Pulmonary artery endothelial cell (primary cell): ENCODE measurements at regions not wholly inside any gene's neighbourhood (a gene's known extent, or its start where the extent isn't known, plus 50 kb on each side); places are given as distances from the start of the nearest gene placed in this dataset.

Source experiments
- DNase-seq: peaks from one replicate; pipeline ENCODE4 v3.0.0-alpha.2; 2011; ENCODE audit warnings: low read depth, low spot score

DNA sequence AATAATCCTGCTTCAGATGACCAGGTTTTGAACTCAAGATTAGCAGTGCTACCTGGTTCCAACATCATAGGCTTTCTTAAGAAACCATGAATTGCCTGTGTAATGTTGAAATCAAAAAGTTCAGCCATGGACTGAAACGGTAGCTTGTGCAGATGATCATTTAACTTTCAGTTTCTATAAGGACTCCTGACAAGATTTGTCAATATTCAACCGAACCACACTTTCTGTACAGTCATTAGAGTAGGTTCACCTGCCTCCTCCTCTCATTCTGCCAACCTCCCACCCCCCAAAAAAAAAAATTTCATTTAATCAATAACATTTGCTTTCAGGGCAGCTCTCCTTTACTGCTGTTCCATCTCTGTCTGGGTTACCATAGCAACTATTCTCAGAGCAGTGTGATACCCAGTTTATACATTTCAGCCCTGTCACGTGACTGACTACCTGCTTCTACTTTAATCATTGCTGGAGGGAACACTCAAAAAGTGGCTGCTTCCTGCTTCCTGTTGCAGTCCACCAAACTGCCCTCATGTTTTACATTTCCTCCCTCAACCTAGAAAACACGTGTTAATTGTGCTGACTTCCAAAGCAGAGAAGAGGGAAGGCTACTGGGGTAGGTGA lies 275.5 kb downstream of the SS18 start:
- DNase-seq: no peak

DNA sequence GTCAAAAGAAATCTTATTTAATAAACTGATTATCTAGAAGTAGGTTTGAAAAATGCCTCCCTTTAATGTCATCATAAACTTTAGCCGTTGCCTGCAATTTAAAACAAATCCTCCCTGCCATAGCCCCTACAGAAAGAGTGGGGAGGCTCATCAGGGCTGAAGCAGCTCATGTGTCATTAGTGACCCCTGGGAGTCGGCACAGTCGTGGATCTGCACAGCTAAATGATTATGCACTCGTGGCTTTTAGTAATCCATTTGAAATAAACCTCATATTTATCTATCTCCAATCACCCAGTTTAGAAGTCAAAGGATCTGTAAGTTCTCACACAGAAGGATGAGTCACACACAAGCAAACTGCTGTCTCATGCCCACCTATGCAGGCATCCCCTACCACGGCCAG lies 277.3 kb downstream of the SS18 start:
- DNase-seq: no peak

DNA sequence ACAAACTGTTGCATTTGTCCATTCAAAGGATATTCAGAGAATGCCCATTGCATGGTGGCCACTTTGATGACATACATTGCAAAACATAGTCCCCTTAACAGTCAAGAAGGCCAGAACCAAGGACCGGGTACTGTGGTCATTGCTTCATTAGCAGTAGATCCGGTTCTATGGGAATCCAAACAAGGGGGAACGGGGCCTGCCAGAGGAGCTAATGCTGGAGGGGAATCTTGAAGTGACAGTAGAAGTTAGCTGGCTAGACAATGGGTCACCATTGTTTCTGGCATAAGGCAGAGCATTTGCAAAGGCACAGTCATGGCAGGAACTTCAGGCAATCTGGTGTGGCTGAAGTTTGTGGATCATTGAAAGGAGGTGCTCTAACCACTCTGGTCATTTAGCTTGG lies 279.7 kb downstream of the SS18 start:
- DNase-seq: no peak

- DNase-seq: no peak
These were observed 284.5 kb downstream of the SS18 start for GRCh38 chr18:25805939-25806338.

- no peak for DNase-seq
These were observed 285.1 kb downstream of the SS18 start for GRCh38 chr18:25805323-25805722.

GRCh38 chr18:25799231-25799630 lies 291.2 kb downstream of the SS18 start:
- no peak for DNase-seq

- no peak for DNase-seq
These were observed 292.4 kb downstream of the SS18 start for GRCh38 chr18:25798046-25798445.

- DNase-seq: no peak
These were observed 295.2 kb downstream of the SS18 start for GRCh38 chr18:25795213-25795612.

GRCh38 chr18:25787276-25787675 lies 303.1 kb downstream of the SS18 start:
- DNase-seq: no peak

- DNase-seq: no peak
These were observed 303.7 kb downstream of the SS18 start for GRCh38 chr18:25786758-25787157.

- no peak for DNase-seq
These were observed 310.3 kb downstream of the SS18 start for GRCh38 chr18:25780105-25780504.

DNA sequence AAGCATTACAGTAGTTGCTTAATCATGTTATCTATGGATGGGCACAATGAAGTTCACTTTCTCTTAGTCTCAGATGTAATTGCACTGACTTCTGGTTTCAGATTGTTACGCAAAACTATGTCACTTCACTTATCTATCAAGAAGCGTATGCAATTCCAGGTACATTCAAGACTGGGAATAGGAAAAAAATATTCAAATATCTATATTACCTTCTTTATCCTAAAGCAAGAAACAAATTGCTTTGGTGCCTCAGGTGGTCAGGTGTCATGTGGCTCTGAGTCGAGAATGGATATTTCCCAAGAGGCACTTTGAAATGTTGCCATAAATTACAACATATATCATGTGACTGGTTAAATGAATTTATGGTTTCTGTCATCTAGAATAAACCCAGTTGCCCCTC lies 318.6 kb downstream of the SS18 start:
- no peak for DNase-seq

GRCh38 chr18:25764777-25765176 lies 325.6 kb downstream of the SS18 start:
- DNase-seq: no peak

- DNase-seq: no peak
These were observed 331.3 kb downstream of the SS18 start for GRCh38 chr18:25759111-25759510.

DNA sequence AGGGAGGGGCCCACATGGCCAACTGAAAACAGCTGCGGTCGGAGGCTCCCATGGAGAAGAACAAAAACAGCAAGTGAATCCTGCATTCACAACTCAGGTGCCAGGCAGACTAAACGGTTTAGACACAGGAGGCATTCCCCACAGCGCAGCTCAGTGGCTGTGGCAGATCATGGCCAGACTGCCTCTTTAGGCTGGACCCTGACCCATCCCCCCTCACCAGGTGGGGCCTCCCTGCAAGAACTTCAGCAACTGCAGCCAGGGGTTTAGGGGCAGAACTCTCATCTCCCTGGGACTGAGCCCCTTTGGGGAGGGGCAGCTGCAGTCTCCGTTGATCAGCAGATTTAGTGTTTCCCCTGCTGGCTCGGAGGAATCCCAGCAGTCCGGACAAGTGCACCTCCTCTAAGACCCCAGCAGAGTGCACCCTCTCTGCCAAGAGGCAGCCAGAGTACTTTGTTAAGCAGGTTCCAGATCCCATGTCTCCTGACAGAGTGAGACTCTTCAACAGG lies 346.7 kb downstream of the SS18 start:
- no peak for DNase-seq

DNA sequence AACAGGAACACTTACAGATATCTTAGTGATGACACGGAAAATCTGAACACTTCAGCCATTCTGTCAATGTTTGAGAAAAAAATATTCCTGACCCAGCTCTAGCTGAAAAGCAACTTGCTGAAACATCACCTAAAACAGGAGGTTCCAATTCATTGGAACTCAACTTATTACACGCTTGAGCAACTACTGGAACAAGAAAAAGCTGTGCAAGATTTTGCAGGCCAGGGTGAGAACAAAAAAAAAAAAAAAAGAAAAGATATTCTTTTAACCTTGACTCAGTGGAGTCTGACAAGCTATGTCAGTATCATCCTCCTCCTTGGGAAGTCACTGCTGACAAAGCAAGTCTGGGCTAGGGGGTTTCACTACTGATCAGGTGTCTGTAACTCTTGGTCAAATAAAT lies 351.0 kb downstream of the SS18 start:
- DNase-seq: no peak

- DNase-seq: no peak
These were observed 352.6 kb downstream of the SS18 start for GRCh38 chr18:25737710-25738311.

- no peak for DNase-seq
These were observed 353.9 kb downstream of the SS18 start for GRCh38 chr18:25736516-25736915.

DNA sequence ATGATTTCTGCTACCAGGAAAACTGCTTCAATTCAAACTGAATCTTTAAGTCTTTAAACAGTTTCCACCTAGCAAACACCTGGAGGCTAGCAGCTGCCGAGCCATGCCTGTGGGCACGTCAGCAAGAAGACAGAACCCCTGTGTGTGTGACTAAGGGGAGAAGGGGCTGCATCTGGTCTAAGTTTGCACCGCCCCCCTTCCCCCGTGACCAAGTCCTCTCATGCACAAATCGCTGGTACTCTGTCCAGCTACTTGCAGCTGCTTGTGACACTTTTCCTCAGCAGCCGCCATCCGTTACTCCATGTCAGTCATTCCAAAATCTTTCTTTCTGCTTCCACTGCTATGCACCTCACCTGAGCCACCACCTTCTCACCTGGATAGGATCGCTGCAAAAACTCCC lies 355.0 kb downstream of the SS18 start:
- no peak for DNase-seq

- no peak for DNase-seq
These were observed 356.1 kb downstream of the SS18 start for GRCh38 chr18:25734336-25734735.

DNA sequence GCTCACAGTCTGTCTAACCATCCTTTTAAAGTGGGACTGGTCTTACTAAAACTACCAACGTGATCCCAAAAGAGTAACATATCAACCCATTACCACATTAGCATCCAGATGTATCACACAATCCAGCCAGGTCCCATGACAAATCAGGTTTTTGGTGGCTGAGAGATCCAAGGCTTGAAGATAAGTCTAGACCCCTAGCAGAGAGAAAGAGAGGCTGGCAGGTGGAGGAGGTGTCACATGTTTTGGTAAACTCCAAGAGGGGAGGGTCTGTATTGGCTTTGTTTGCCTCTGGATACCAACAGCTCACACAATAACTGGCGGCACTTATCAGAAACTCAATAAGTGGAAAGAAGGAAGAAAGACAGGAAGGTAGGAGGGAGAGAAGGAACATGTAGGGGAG lies 357.6 kb downstream of the SS18 start:
- no peak for DNase-seq

- DNase-seq: no peak
These were observed 361.3 kb downstream of the SS18 start for GRCh38 chr18:25729072-25729471.

- DNase-seq: no peak
These were observed 363.0 kb downstream of the SS18 start for GRCh38 chr18:25727281-25727985.
